ENCODE measurements at regions not wholly inside any gene's neighbourhood (a gene's known extent, or its start where the extent isn't known, plus 50 kb on each side); places are given as distances from the start of the nearest gene placed in this dataset.

DNA sequence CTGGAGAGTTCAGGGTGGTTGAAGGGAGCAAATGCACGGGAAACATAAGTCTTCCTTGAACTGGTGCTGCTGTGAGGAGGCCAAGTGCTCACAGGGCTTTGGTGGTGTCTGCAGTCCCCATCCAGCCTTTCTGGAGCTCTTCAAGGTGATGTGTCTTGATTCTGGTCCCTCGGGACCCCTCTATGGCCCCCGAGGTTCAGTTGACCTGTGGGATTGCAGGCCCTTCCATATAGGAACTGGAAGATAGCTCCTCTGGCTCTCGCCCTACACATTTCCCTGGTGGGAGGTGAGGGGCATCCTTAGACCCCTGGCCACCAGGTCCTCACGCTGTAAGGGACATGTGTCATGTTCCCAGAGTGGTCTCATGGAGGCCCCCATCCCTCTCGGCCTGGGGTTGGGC lies 191.8 kb downstream of the GADD45G start:
- Mint-ChIP-seq H3K36me3 (ENCODE audit: low read depth) (no peaks in the 10 kb centered on the region), H3K9me3 (no peaks in the 10 kb centered on the region), H3K4me1 (peaks cover 39% of the 10 kb centered on the region), H3K27me3 (ENCODE audit: low read depth, poor library complexity) (peaks cover 21% of the 10 kb centered on the region), H3K4me3 (no peak overlapping the region), H3K27ac (no peak overlapping the region)
- TF ChIP-seq CTCF (IDR thresholded peaks at IDR 0.05) = no peak
- no peak for DNase-seq

DNA sequence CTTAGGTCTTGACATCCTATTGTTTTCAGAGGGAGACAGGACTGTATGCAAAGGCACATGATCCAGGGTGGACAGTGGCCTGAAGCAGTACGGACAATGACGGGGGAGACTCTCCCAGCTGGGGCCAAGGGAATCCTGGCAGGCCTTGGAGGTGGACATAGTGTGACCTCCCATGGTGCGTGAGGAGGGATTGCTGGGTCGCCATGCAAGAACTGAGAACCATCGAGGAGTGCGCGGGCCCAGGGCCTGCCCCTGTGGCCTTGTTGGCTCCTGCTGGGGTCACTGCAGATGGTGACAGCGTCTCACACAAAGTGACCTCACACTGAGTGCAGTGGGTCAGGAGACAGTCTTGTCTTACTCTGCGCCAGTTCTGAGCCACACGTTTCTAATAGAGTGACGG lies 192.4 kb downstream of the GADD45G start:
- TF ChIP-seq CTCF (IDR thresholded peaks at IDR 0.05) = no peak
- H3K4me3 Mint-ChIP-seq = no peak overlapping the region
- DNase-seq = no peak
- H3K9me3 Mint-ChIP-seq = no peaks in the 10 kb centered on the region
- peaks cover 42% of the 10 kb centered on the region for H3K4me1 Mint-ChIP-seq
- no peaks in the 10 kb centered on the region for H3K36me3 Mint-ChIP-seq (ENCODE audit: low read depth)
- no peak overlapping the region for H3K27ac Mint-ChIP-seq
- H3K27me3 Mint-ChIP-seq (ENCODE audit: low read depth, poor library complexity) = peaks cover 21% of the 10 kb centered on the region

GRCh38 chr9:89797937-89798455 lies 193.2 kb downstream of the GADD45G start:
- H3K36me3 Mint-ChIP-seq (ENCODE audit: low read depth) = no peaks in the 10 kb centered on the region
- H3K9me3 Mint-ChIP-seq = no peaks in the 10 kb centered on the region
- H3K27me3 Mint-ChIP-seq (ENCODE audit: low read depth, poor library complexity) = peaks cover 19% of the 10 kb centered on the region
- H3K4me3 Mint-ChIP-seq = no peak overlapping the region
- peaks cover 49% of the 10 kb centered on the region for H3K4me1 Mint-ChIP-seq
- no peak for DNase-seq
- H3K27ac Mint-ChIP-seq = no peak overlapping the region
- TF ChIP-seq CTCF (IDR thresholded peaks at IDR 0.05) = no peak

DNA sequence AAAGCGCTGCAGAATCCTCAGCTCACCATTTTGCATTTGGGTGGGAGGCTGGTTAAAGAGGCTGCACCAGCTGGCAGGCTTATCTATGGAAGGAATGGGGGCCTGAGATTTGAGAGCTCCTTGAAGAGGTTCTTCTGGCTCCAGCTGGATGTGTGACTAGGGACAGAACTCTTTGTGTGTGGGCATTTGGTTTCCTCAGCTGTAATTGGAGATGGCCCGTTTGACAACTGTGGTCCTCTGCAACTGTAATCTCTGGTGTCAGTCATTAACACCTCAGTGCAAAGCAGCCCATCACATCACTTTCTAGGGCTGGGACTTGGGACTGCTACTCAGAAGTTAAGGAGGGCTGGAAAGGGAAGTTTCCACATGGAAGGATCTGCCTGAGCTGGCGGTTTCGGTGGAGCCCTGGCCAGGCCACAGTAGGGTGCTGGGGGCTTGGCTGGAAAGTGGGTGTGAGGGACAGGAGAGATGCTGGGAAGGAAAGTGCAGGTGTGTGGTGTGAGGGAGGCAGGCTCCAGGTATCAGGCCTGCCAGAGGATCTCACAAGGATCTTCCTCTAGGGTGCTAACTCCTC lies 193.8 kb downstream of the GADD45G start:
- Mint-ChIP-seq H3K27ac (no peak overlapping the region), H3K27me3 (ENCODE audit: low read depth, poor library complexity) (peaks cover 21% of the 10 kb centered on the region), H3K4me3 (no peak overlapping the region), H3K9me3 (no peaks in the 10 kb centered on the region), H3K36me3 (ENCODE audit: low read depth) (no peaks in the 10 kb centered on the region), H3K4me1 (peaks cover 49% of the 10 kb centered on the region)
- TF ChIP-seq CTCF (IDR thresholded peaks at IDR 0.05) = no peak
- no peak for DNase-seq

- no peak overlapping the region for H3K27ac Mint-ChIP-seq
- no peak for TF ChIP-seq CTCF (IDR thresholded peaks at IDR 0.05)
- no peak for DNase-seq
- H3K27me3 Mint-ChIP-seq (ENCODE audit: low read depth, poor library complexity) = peaks cover 17% of the 10 kb centered on the region
- no peaks in the 10 kb centered on the region for H3K36me3 Mint-ChIP-seq (ENCODE audit: low read depth)
- H3K9me3 Mint-ChIP-seq = no peaks in the 10 kb centered on the region
- H3K4me3 Mint-ChIP-seq = no peak overlapping the region
- H3K4me1 Mint-ChIP-seq = peaks cover 49% of the 10 kb centered on the region
These were observed 194.4 kb downstream of the GADD45G start for GRCh38 chr9:89799221-89799620.

DNA sequence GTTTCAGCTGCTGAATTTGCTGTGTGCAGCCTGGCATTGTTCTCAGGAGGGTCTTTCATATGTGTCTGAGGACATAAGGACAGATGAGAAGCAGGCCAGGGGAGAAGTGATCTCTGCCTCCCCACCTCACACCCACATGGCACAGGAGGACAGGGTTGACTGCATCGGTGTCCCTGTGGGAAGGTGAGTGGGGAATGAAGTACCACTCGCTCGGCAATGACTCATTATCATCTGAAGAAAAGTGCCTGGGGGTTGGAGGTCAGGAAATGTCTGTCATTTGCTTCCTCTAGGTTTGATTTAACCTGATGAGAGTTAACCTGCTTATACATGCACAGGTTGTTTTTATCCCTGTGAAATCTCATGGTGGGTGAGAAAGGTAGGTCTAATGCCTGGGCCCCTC lies 195.0 kb downstream of the GADD45G start:
- Mint-ChIP-seq H3K9me3 (no peaks in the 10 kb centered on the region), H3K27ac (no peak overlapping the region), H3K4me1 (peaks cover 54% of the 10 kb centered on the region), H3K4me3 (no peak overlapping the region), H3K27me3 (ENCODE audit: low read depth, poor library complexity) (peaks cover 19% of the 10 kb centered on the region), H3K36me3 (ENCODE audit: low read depth) (no peaks in the 10 kb centered on the region)
- no peak for DNase-seq
- no peak for TF ChIP-seq CTCF (IDR thresholded peaks at IDR 0.05)
